Activated CD4-positive, CD25-positive, alpha-beta regulatory T cell treated with anti-CD3 and anti-CD28 coated beads, Interleukin-2, amount 50 U/mL, for 16 hours (primary cell): ENCODE measurements at regions not wholly inside any gene's neighbourhood (a gene's known extent, or its start where the extent isn't known, plus 50 kb on each side); places are given as distances from the start of the nearest gene placed in this dataset.
A peak's percentile ranks its signal among the peaks of the same experiment; 100 is the strongest.
"Not testable (repeated sequence)": the region's sequence is repeated elsewhere in the genome, so short reads cannot be mapped to it uniquely, and the experiment has no call there.

ENCODE experiments used
- DNase-seq: peaks from one replicate; pipeline ENCODE4 v3.0.0-alpha.2; 2020; ENCODE audit warnings: low read depth, low spot score

- no peak for DNase-seq
These were observed 52.2 kb upstream of the C10orf90 start for GRCh38 chr10:126722726-126723125.

GRCh38 chr10:126723226-126723625 lies 52.7 kb upstream of the C10orf90 start:
- no peak for DNase-seq

- no peak for DNase-seq
These were observed 58.9 kb upstream of the C10orf90 start for GRCh38 chr10:126729314-126729870.

- DNase-seq, result no peak
These were observed 60.5 kb upstream of the C10orf90 start for GRCh38 chr10:126730856-126731609.

GRCh38 chr10:126731610-126731990 lies 61.1 kb upstream of the C10orf90 start:
- DNase-seq, result no peak

- DNase-seq, result no peak
These were observed 61.8 kb upstream of the C10orf90 start for GRCh38 chr10:126732308-126732707.

GRCh38 chr10:126732868-126733267 lies 62.4 kb upstream of the C10orf90 start:
- no peak for DNase-seq

- no peak for DNase-seq
These were observed 63.5 kb upstream of the C10orf90 start for GRCh38 chr10:126734015-126734414.

GRCh38 chr10:126734967-126735366 lies 64.5 kb upstream of the C10orf90 start:
- DNase-seq, result no peak

- no peak for DNase-seq
These were observed 65.6 kb upstream of the C10orf90 start for GRCh38 chr10:126736142-126736541.

GRCh38 chr10:126736727-126737126 lies 66.2 kb upstream of the C10orf90 start:
- DNase-seq, result no peak

GRCh38 chr10:126738001-126738400 lies 67.5 kb upstream of the C10orf90 start:
- DNase-seq, result no peak

GRCh38 chr10:126744571-126744970 lies 74.1 kb upstream of the C10orf90 start:
- no peak for DNase-seq

GRCh38 chr10:126749015-126749655 lies 78.6 kb upstream of the C10orf90 start:
- peak; percentile 11 for DNase-seq

- no peak for DNase-seq
These were observed 84.5 kb upstream of the C10orf90 start for GRCh38 chr10:126754966-126755365.

- no peak for DNase-seq
These were observed 88.4 kb upstream of the C10orf90 start for GRCh38 chr10:126758867-126759266.

- DNase-seq, result no peak
These were observed 89.0 kb upstream of the C10orf90 start for GRCh38 chr10:126759531-126759930.

- not testable (repeated sequence) for DNase-seq
These were observed 96.2 kb upstream of the C10orf90 start for GRCh38 chr10:126766646-126767045.

GRCh38 chr10:126770809-126771208 lies 100.3 kb upstream of the C10orf90 start:
- DNase-seq, result no peak

GRCh38 chr10:126776168-126776567 lies 105.7 kb upstream of the C10orf90 start:
- DNase-seq, result no peak

- no peak for DNase-seq
These were observed 107.2 kb upstream of the C10orf90 start for GRCh38 chr10:126777714-126778113.

GRCh38 chr10:126781450-126782216 lies 111.1 kb upstream of the C10orf90 start:
- DNase-seq, result no peak
